ENCODE measurements at regions not wholly inside any gene's neighbourhood (a gene's known extent, or its start where the extent isn't known, plus 50 kb on each side); places are given as distances from the start of the nearest gene placed in this dataset.
A peak's percentile ranks its signal among the peaks of the same experiment; 100 is the strongest.

GRCh38 chr15:94791008-94791407, 559.6 kb downstream of the MCTP2 start:
- no peak for DNase-seq
- no peaks in the 10 kb centered on the region for H3K4me1 ChIP-seq
- intact Hi-C loops (cut with DNase I): no loop called here
- no peak overlapping the region for H3K27ac ChIP-seq
- H3K9me3 ChIP-seq: no peaks in the 10 kb centered on the region
- no peaks in the 10 kb centered on the region for H3K36me3 ChIP-seq
- no peaks in the 10 kb centered on the region for H3K27me3 ChIP-seq (ENCODE audit: low read depth)
- ATAC-seq: no peak
- TF ChIP-seq CTCF (IDR thresholded peaks at IDR 0.05): no peak
- H3K4me3 ChIP-seq: no peak overlapping the region

- Histone ChIP-seq H3K36me3 (no peaks in the 10 kb centered on the region), H3K4me1 (no peaks in the 10 kb centered on the region), H3K27me3 (ENCODE audit: low read depth) (no peaks in the 10 kb centered on the region), H3K27ac (no peak overlapping the region), H3K4me3 (no peak overlapping the region), H3K9me3 (no peaks in the 10 kb centered on the region)
- no peak for DNase-seq
- no peak for ATAC-seq
- intact Hi-C loops (cut with DNase I): no loop called here
- no peak for TF ChIP-seq CTCF (IDR thresholded peaks at IDR 0.05)
Observed at GRCh38 chr15:94791510-94791909, 560.1 kb downstream of the MCTP2 start.

- intact Hi-C loops (cut with DNase I): no loop called here
- ATAC-seq: no peak
- H3K9me3 ChIP-seq: no peaks in the 10 kb centered on the region
- H3K4me3 ChIP-seq: no peak overlapping the region
- no peaks in the 10 kb centered on the region for H3K27me3 ChIP-seq (ENCODE audit: low read depth)
- H3K4me1 ChIP-seq: no peaks in the 10 kb centered on the region
- no peak overlapping the region for H3K27ac ChIP-seq
- no peaks in the 10 kb centered on the region for H3K36me3 ChIP-seq
- no peak for DNase-seq
- TF ChIP-seq CTCF (IDR thresholded peaks at IDR 0.05): no peak
Observed at GRCh38 chr15:94792196-94792595, 560.8 kb downstream of the MCTP2 start.

- H3K27ac ChIP-seq: no peak overlapping the region
- H3K9me3 ChIP-seq: peaks cover 6% of the 10 kb centered on the region
- no peak for TF ChIP-seq CTCF (IDR thresholded peaks at IDR 0.05)
- DNase-seq (no peak), ATAC-seq (no peak)
- H3K27me3 ChIP-seq (ENCODE audit: low read depth): no peaks in the 10 kb centered on the region
- H3K4me1 ChIP-seq: no peaks in the 10 kb centered on the region
- no peak overlapping the region for H3K4me3 ChIP-seq
- H3K36me3 ChIP-seq: no peaks in the 10 kb centered on the region
- intact Hi-C loops (cut with DNase I): no loop called here
Observed at GRCh38 chr15:94793207-94793606, 561.8 kb downstream of the MCTP2 start.

GRCh38 chr15:94793641-94794040, 562.3 kb downstream of the MCTP2 start:
- no peaks in the 10 kb centered on the region for H3K27me3 ChIP-seq (ENCODE audit: low read depth)
- ATAC-seq (peak in 1 of 2 donors; percentile 42), DNase-seq (no peak)
- H3K9me3 ChIP-seq: peaks cover 7% of the 10 kb centered on the region
- no peak overlapping the region for H3K27ac ChIP-seq
- H3K36me3 ChIP-seq: no peaks in the 10 kb centered on the region
- TF ChIP-seq CTCF (IDR thresholded peaks at IDR 0.05): no peak
- intact Hi-C loops (cut with DNase I): no loop called here
- no peak overlapping the region for H3K4me3 ChIP-seq
- H3K4me1 ChIP-seq: no peaks in the 10 kb centered on the region

GRCh38 chr15:94804613-94805012, 573.3 kb downstream of the MCTP2 start:
- no peak for ATAC-seq
- H3K4me3 ChIP-seq: no peak overlapping the region
- H3K27ac ChIP-seq: no peak overlapping the region
- H3K27me3 ChIP-seq (ENCODE audit: low read depth): no peaks in the 10 kb centered on the region
- H3K4me1 ChIP-seq: no peaks in the 10 kb centered on the region
- intact Hi-C loops (cut with DNase I): no loop called here
- no peaks in the 10 kb centered on the region for H3K36me3 ChIP-seq
- DNase-seq: no peak
- no peak for TF ChIP-seq CTCF (IDR thresholded peaks at IDR 0.05)
- H3K9me3 ChIP-seq: peaks cover 9% of the 10 kb centered on the region

Measured in lower lobe of right lung (tissue), 2 donors.